ENCODE measurements at regions not wholly inside any gene's neighbourhood (a gene's known extent, or its start where the extent isn't known, plus 50 kb on each side); places are given as distances from the start of the nearest gene placed in this dataset.

GRCh38 chr12:72139411-72139810 lies 132.8 kb upstream of the TRHDE start:
- Histone ChIP-seq H3K9me3 (no peaks in the 10 kb centered on the region), H3K4me3 (no peak overlapping the region), H3K27ac (no peak overlapping the region), H3K4me1 (no peaks in the 10 kb centered on the region), H3K27me3 (no peaks in the 10 kb centered on the region), H3K36me3 (no peaks in the 10 kb centered on the region)
- intact Hi-C loops (cut with DNase I) = no loop called here
- 46% methylated on average over 4 of the region's 4 CpGs for WGBS (ENCODE audit: insufficient coverage, low coverage, low lambda C conversion rate, missing lambda C conversion rate)
- DNase-seq (no peak), ATAC-seq (no peak)
- TF ChIP-seq POLR2A (IDR thresholded peaks at IDR 0.05) (no peak), CTCF (IDR thresholded peaks at IDR 0.05) (no peak)

DNA sequence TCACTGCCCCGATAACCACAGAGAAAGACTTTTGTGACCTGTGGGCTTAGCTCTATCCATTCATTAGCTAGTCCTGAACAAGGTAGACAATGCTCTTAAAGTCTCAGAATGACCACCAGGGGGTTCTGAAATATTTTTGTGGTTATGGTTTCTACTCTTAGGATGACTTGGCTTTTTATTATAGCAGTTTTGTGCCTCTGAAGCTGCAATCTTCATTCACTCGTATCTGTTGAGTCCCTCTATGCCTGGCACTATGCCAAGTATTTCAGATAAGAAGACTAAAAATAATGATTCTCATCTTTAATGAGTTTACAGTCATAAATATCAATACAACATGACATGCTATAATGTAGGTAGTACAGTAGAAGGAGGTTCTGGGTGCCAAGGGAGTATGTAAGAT lies 130.8 kb upstream of the TRHDE start:
- intact Hi-C loops (cut with DNase I) = no loop called here
- 53% methylated on average over 2 of the region's 2 CpGs for WGBS (ENCODE audit: insufficient coverage, low coverage, low lambda C conversion rate, missing lambda C conversion rate)
- Histone ChIP-seq H3K36me3 (no peaks in the 10 kb centered on the region), H3K4me1 (no peaks in the 10 kb centered on the region), H3K4me3 (no peak overlapping the region), H3K9me3 (no peaks in the 10 kb centered on the region), H3K27ac (no peak overlapping the region), H3K27me3 (no peaks in the 10 kb centered on the region)
- TF ChIP-seq POLR2A (IDR thresholded peaks at IDR 0.05) (no peak), CTCF (IDR thresholded peaks at IDR 0.05) (no peak)
- ATAC-seq (no peak), DNase-seq (no peak)

DNA sequence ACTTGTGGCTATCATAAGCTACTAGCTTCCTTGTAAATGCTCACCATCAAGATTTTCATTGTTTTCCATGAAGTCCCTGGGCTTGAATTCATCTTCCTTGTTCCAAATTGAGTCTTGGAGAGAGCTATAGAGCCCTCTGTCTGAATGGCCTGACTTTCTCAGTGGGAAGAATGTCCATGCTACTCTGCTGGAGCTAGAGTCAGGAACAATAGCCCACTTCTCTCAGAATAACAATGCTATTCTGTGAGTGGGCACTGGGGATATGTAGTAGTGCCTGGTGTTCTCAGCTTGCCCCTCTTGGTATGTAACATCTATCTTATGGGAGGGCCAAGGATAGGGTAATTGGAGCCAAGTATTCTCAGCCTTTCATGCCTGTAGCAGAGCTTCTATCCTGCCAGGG lies 127.6 kb upstream of the TRHDE start:
- intact Hi-C loops (cut with DNase I) = no loop called here
- Histone ChIP-seq H3K27me3 (no peaks in the 10 kb centered on the region), H3K27ac (no peak overlapping the region), H3K4me3 (no peak overlapping the region), H3K9me3 (no peaks in the 10 kb centered on the region), H3K36me3 (no peaks in the 10 kb centered on the region), H3K4me1 (no peaks in the 10 kb centered on the region)
- no peak for ATAC-seq
- no peak for DNase-seq
- no peak for TF ChIP-seq CTCF (IDR thresholded peaks at IDR 0.05)
- no peak for TF ChIP-seq POLR2A (IDR thresholded peaks at IDR 0.05)

DNA sequence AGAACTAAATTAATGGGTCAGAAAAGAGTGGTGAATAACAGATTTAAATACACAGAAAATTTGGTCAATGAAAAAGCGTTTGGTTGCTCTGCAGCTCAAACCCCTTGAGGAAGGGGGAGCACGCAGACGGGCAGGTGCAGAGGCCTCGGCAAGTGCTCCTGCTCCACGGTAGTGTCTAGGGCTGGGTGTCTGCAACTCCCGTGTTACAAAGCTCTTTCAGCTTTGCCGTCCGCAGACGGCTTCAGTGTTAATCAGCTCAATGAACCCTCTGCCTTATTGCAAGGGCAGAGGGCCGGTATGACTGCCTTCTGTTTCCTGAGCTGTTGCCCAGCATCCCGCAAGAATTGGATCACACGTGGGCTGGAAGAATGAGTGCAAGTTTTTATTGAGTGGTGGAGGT lies 125.7 kb upstream of the TRHDE start:
- Histone ChIP-seq H3K4me3 (no peak overlapping the region), H3K36me3 (no peaks in the 10 kb centered on the region), H3K4me1 (no peaks in the 10 kb centered on the region), H3K27me3 (no peaks in the 10 kb centered on the region), H3K27ac (no peak overlapping the region), H3K9me3 (no peaks in the 10 kb centered on the region)
- DNase-seq (no peak), ATAC-seq (no peak)
- TF ChIP-seq CTCF (IDR thresholded peaks at IDR 0.05) (no peak), POLR2A (IDR thresholded peaks at IDR 0.05) (no peak)
- WGBS (ENCODE audit: insufficient coverage, low coverage, low lambda C conversion rate, missing lambda C conversion rate) = 38% methylated on average over 9 of the region's 12 CpGs
- intact Hi-C loops (cut with DNase I) = no loop called here

DNA sequence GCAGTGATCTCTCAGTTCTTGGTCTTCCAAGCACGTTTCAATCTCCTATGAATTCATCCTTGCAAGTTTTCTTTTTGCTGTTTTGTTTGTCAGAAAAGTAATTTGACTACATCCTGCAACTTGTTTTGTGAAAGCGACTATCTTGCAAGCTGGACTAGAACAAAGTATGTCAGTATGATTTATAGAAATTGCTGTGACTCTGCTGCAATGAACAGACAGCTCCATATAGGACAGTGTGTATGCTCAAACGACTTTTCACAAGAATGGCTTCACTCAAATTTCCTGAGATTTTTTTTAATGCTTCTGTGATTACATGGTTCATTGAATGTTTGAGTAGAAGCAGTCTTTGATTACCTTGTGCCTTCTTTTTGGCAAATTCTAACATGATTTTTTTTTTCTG lies 123.5 kb upstream of the TRHDE start:
- no peaks in the 10 kb centered on the region for H3K9me3 ChIP-seq
- no peak for TF ChIP-seq CTCF (IDR thresholded peaks at IDR 0.05)
- no peak for TF ChIP-seq POLR2A (IDR thresholded peaks at IDR 0.05)
- 21% methylated on average over 3 of the region's 3 CpGs for WGBS (ENCODE audit: insufficient coverage, low coverage, low lambda C conversion rate, missing lambda C conversion rate)
- ATAC-seq (no peak), DNase-seq (no peak)
- no peak overlapping the region for H3K4me3 ChIP-seq
- H3K27me3 ChIP-seq = no peaks in the 10 kb centered on the region
- H3K4me1 ChIP-seq = no peaks in the 10 kb centered on the region
- intact Hi-C loops (cut with DNase I) = no loop called here
- no peak overlapping the region for H3K27ac ChIP-seq
- no peaks in the 10 kb centered on the region for H3K36me3 ChIP-seq
